ENCODE measurements at regions not wholly inside any gene's neighbourhood (a gene's known extent, or its start where the extent isn't known, plus 50 kb on each side); places are given as distances from the start of the nearest gene placed in this dataset.

- TF ChIP-seq CTCF (IDR thresholded peaks at IDR 0.05; ENCODE audit: extremely low read depth in 1 of 2, insufficient read depth in 1 of 2, low read depth in 1 of 2, low read length in 2 of 2) = peak in 1 of 2 donors; percentile 23
- TF ChIP-seq POLR2AphosphoS5 (IDR thresholded peaks at IDR 0.05; ENCODE audit: insufficient read depth, low read depth, low read length) = no peak
These were observed 105.9 kb downstream of the CT47B1 start for GRCh38 chrX:120769576-120770341.
